HL-60 (cell line): ENCODE measurements at regions not wholly inside any gene's neighbourhood (a gene's known extent, or its start where the extent isn't known, plus 50 kb on each side); places are given as distances from the start of the nearest gene placed in this dataset.

ENCODE experiments used
- DNase-seq, 2 experiments: peaks; one replicate each; pipeline ENCODE4 v3.0.0-alpha.2; 2010 to 2020; ENCODE audit warnings: low read depth in 1 of 2, low spot score in 1 of 2
- H3K27ac ChIP-seq: fragments of 250-450 bp; sonication (Bioruptor Pico); replicated peaks from 2 replicates; pipeline ENCODE4 v1.5.1; 2020; ENCODE audit warnings: mild to moderate bottlenecking, moderate library complexity
- H3K27me3 ChIP-seq: fragments of 250-450 bp; sonication (Bioruptor Pico); 2 replicates; pipeline ENCODE4 v1.5.1; 2021; ENCODE audit warnings: mild to moderate bottlenecking, moderate library complexity; ENCODE audit not compliant: insufficient read depth, poor library complexity, severe bottlenecking
- H3K4me3 ChIP-seq: replicated peaks from 2 replicates; pipeline ENCODE4 v1.5.1; 2011; ENCODE audit warnings: mild to moderate bottlenecking, control low read depth, low read length; ENCODE audit not compliant: insufficient read depth
- GABPA ChIP-seq: IDR thresholded peaks from 2 replicates; pipeline ENCODE4 v1.6.1; 2012; ENCODE audit warnings: low read depth
- POLR2AphosphoS5 ChIP-seq: IDR thresholded peaks from 2 replicates; pipeline ENCODE4 v1.6.1; 2012; ENCODE audit warnings: low read depth
- SPI1 ChIP-seq: IDR thresholded peaks from 2 replicates; pipeline ENCODE4 v1.6.1; 2012; ENCODE audit warnings: low read depth, mild to moderate bottlenecking, borderline replicate concordance
- TF ChIP-seq, protein P1 (sequence below): IDR thresholded peaks from 2 replicates; pipeline ENCODE4 v1.6.1; 2012; ENCODE audit warnings: low read depth; ENCODE audit not compliant: insufficient replicate concordance
- TF ChIP-seq, protein P2 (sequence below): IDR thresholded peaks from one replicate; pipeline ENCODE4 v1.5.1; 2011; ENCODE audit warnings: low read length, control low read depth, inconsistent platforms; ENCODE audit not compliant: insufficient read depth

DNA sequence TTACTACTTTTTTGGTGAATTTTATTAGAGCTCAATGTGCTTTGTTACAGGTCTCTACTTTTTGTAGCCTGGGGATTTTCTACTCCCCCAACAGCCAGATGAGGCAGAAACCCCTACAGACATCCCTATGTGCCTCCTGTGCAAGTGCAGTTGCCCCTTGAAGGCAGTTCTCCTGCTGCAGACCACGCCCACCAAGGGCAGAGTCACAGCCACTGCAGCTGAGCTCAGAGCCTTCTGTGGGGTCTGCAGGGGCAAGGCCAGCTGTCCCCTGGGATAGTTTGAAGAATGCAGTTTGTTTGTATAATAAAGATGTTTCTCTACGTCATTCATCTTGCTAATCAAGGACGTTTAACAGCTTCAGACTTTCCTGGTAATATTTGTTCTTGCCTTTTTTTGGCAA is 76.8 kb downstream of the NPAP1 start:
- no peak for DNase-seq
- Histone ChIP-seq H3K27ac (no peak overlapping the region), H3K27me3 (no peaks in the 10 kb centered on the region), H3K4me3 (no peak overlapping the region)
- TF ChIP-seq POLR2AphosphoS5 (no peak), GABPA (no peak), SPI1 (no peak)
- TF ChIP-seq, protein P1, sequence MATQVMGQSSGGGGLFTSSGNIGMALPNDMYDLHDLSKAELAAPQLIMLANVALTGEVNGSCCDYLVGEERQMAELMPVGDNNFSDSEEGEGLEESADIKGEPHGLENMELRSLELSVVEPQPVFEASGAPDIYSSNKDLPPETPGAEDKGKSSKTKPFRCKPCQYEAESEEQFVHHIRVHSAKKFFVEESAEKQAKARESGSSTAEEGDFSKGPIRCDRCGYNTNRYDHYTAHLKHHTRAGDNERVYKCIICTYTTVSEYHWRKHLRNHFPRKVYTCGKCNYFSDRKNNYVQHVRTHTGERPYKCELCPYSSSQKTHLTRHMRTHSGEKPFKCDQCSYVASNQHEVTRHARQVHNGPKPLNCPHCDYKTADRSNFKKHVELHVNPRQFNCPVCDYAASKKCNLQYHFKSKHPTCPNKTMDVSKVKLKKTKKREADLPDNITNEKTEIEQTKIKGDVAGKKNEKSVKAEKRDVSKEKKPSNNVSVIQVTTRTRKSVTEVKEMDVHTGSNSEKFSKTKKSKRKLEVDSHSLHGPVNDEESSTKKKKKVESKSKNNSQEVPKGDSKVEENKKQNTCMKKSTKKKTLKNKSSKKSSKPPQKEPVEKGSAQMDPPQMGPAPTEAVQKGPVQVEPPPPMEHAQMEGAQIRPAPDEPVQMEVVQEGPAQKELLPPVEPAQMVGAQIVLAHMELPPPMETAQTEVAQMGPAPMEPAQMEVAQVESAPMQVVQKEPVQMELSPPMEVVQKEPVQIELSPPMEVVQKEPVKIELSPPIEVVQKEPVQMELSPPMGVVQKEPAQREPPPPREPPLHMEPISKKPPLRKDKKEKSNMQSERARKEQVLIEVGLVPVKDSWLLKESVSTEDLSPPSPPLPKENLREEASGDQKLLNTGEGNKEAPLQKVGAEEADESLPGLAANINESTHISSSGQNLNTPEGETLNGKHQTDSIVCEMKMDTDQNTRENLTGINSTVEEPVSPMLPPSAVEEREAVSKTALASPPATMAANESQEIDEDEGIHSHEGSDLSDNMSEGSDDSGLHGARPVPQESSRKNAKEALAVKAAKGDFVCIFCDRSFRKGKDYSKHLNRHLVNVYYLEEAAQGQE = no peak
- TF ChIP-seq, protein P2, sequence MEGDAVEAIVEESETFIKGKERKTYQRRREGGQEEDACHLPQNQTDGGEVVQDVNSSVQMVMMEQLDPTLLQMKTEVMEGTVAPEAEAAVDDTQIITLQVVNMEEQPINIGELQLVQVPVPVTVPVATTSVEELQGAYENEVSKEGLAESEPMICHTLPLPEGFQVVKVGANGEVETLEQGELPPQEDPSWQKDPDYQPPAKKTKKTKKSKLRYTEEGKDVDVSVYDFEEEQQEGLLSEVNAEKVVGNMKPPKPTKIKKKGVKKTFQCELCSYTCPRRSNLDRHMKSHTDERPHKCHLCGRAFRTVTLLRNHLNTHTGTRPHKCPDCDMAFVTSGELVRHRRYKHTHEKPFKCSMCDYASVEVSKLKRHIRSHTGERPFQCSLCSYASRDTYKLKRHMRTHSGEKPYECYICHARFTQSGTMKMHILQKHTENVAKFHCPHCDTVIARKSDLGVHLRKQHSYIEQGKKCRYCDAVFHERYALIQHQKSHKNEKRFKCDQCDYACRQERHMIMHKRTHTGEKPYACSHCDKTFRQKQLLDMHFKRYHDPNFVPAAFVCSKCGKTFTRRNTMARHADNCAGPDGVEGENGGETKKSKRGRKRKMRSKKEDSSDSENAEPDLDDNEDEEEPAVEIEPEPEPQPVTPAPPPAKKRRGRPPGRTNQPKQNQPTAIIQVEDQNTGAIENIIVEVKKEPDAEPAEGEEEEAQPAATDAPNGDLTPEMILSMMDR = no peak

DNA sequence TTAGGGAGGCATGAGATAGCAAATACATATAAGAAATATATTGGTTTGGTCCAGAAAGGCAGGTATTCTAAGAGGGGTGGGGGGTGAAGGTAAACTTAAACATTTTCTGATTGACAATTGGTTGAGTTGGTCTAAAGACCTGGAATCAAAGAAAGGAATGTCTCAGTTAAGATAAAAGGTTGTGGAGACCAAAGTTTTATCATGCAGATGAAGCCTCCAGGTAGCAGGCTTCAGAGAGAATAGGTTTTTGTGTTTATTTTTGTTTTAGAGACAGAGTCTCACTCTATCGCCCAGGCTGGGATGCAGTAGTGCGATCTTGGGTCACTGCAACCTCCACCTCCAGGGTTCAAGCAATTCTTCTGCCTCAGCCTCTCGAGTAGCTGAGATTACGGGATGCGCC is 80.5 kb downstream of the NPAP1 start:
- H3K27me3 ChIP-seq = no peaks in the 10 kb centered on the region
- no peak overlapping the region for H3K27ac ChIP-seq
- DNase-seq = no peak
- H3K4me3 ChIP-seq = no peak overlapping the region
- TF ChIP-seq GABPA (no peak), POLR2AphosphoS5 (no peak), SPI1 (no peak)
- TF ChIP-seq, protein P2 = no peak
- TF ChIP-seq, protein P1 = no peak

- TF ChIP-seq, protein P1 = no peak
- TF ChIP-seq, protein P2 = no peak
- TF ChIP-seq GABPA = no peak
- no peak for TF ChIP-seq SPI1
- TF ChIP-seq POLR2AphosphoS5 = no peak
- Histone ChIP-seq H3K27me3 (no peaks in the 10 kb centered on the region), H3K4me3 (no peak overlapping the region), H3K27ac (no peak overlapping the region)
- no peak for DNase-seq
These were observed 84.5 kb downstream of the NPAP1 start for GRCh38 chr15:24760066-24760465.
